ENCODE measurements at regions not wholly inside any gene's neighbourhood (a gene's known extent, or its start where the extent isn't known, plus 50 kb on each side); places are given as distances from the start of the nearest gene placed in this dataset.

DNA sequence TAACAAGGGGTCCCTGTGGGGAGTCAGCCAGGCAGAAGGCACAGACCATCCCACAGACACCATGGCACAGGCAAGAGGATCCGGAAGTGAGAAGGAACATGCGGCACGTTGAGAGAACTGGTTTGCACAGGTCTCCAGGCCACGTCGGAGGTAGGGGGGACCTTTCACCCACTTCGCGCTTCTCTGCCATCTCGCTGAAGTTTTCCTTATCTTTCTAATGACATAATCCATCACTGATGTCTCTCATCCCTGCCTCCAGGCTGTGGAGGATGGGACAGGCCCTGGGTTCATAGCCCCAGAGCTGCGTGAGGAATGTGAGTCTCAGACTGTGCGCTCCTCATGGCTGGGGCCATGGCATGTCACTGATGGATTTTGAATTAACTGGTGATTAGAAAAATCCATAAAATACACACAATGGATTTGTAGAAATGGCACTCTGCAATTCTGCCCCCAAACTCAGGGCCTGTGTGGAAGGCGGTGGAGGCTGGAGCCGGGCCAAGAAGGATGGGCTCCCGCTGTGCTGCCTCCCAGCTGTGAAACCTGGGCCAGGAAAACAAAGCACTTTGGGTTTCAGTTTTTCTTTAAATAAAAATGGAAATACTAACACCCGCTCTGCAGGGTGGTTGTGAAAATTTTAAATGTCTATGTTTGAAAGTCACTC, 113.3 kb upstream of the ALKAL2 start:
- Histone ChIP-seq H2AFZ (ENCODE audit: low read depth, low read length) (no peak overlapping the region), H3K4me2 (ENCODE audit: low read length) (no peak overlapping the region), H3K27me3 (ENCODE audit: low read depth, low read length) (no peaks in the 10 kb centered on the region), H3K79me2 (ENCODE audit: low read length) (no peaks in the 10 kb centered on the region), H4K20me1 (ENCODE audit: insufficient read depth, low read length) (no peaks in the 10 kb centered on the region), H3K9ac (ENCODE audit: low read length) (no peak overlapping the region), H3K27ac (ENCODE audit: low read length) (no peak overlapping the region), H3K4me1 (ENCODE audit: low read length) (no peaks in the 10 kb centered on the region), H3K9me3 (ENCODE audit: insufficient read depth, low read length) (no peaks in the 10 kb centered on the region), H3K36me3 (replicated peaks; ENCODE audit: low read depth, low read length) (no peaks in the 10 kb centered on the region), H3K4me3 (ENCODE audit: low read length) (no peak overlapping the region)
- TF ChIP-seq EZH2phosphoT487 (IDR thresholded peaks at IDR 0.05; ENCODE audit: low read depth) = no peak
- TF ChIP-seq, protein P1, sequence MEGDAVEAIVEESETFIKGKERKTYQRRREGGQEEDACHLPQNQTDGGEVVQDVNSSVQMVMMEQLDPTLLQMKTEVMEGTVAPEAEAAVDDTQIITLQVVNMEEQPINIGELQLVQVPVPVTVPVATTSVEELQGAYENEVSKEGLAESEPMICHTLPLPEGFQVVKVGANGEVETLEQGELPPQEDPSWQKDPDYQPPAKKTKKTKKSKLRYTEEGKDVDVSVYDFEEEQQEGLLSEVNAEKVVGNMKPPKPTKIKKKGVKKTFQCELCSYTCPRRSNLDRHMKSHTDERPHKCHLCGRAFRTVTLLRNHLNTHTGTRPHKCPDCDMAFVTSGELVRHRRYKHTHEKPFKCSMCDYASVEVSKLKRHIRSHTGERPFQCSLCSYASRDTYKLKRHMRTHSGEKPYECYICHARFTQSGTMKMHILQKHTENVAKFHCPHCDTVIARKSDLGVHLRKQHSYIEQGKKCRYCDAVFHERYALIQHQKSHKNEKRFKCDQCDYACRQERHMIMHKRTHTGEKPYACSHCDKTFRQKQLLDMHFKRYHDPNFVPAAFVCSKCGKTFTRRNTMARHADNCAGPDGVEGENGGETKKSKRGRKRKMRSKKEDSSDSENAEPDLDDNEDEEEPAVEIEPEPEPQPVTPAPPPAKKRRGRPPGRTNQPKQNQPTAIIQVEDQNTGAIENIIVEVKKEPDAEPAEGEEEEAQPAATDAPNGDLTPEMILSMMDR (IDR thresholded peaks at IDR 0.05; ENCODE audit: low read depth, low read length) = no peak

DNA sequence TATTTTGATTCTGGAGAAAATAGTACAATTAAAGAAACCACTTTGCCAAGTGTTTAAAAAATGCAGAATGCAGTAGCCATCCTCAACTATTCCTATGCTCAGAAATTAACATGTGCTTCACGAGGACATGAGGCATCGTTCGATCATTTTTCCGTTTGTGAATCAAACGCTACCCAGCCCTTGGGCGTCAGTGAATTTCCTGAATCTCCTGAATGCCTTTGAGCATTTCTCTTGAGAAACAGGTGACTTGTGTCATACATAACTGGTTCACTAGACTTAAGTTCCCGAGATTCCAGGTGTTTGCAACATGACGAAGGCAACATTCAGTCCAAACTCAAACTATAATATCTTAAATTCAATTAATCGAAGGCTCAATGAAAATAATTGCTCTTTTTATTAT, 110.0 kb upstream of the ALKAL2 start:
- no peak overlapping the region for H2AFZ ChIP-seq (ENCODE audit: low read depth, low read length)
- H3K9ac ChIP-seq (ENCODE audit: low read length) = no peak overlapping the region
- H4K20me1 ChIP-seq (ENCODE audit: insufficient read depth, low read length) = no peaks in the 10 kb centered on the region
- no peak overlapping the region for H3K4me2 ChIP-seq (ENCODE audit: low read length)
- TF ChIP-seq, protein P1 (IDR thresholded peaks at IDR 0.05; ENCODE audit: low read depth, low read length) = no peak
- no peak for TF ChIP-seq EZH2phosphoT487 (IDR thresholded peaks at IDR 0.05; ENCODE audit: low read depth)
- no peak overlapping the region for H3K27ac ChIP-seq (ENCODE audit: low read length)
- H3K36me3 ChIP-seq (replicated peaks; ENCODE audit: low read depth, low read length) = no peaks in the 10 kb centered on the region
- no peaks in the 10 kb centered on the region for H3K9me3 ChIP-seq (ENCODE audit: insufficient read depth, low read length)
- H3K4me1 ChIP-seq (ENCODE audit: low read length) = no peaks in the 10 kb centered on the region
- no peak overlapping the region for H3K4me3 ChIP-seq (ENCODE audit: low read length)
- H3K27me3 ChIP-seq (ENCODE audit: low read depth, low read length) = no peaks in the 10 kb centered on the region
- H3K79me2 ChIP-seq (ENCODE audit: low read length) = no peaks in the 10 kb centered on the region

DNA sequence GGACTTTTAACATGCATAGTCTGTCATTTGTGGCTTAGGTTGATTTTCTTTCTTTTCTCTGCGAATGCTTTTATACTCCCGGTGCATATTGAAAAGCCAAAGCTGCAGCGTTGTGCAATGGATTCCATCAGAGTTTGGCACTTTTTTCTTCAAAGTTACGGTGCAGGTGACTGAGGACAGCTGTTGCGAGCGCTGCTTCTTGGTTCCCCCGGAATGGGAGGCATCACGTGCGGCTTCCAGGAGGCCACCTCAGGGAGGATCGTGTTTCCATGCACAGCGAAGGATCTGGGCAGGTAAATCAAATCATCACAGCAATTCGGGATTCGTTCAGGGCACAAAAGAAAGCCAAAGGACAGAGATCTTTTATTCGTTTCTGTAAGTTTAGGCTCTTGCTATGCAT, 109.6 kb upstream of the ALKAL2 start:
- H3K4me2 ChIP-seq (ENCODE audit: low read length) = no peak overlapping the region
- no peaks in the 10 kb centered on the region for H3K79me2 ChIP-seq (ENCODE audit: low read length)
- no peak for TF ChIP-seq EZH2phosphoT487 (IDR thresholded peaks at IDR 0.05; ENCODE audit: low read depth)
- TF ChIP-seq, protein P1 (IDR thresholded peaks at IDR 0.05; ENCODE audit: low read depth, low read length) = no peak
- no peaks in the 10 kb centered on the region for H3K36me3 ChIP-seq (replicated peaks; ENCODE audit: low read depth, low read length)
- no peak overlapping the region for H2AFZ ChIP-seq (ENCODE audit: low read depth, low read length)
- H4K20me1 ChIP-seq (ENCODE audit: insufficient read depth, low read length) = no peaks in the 10 kb centered on the region
- H3K4me3 ChIP-seq (ENCODE audit: low read length) = no peak overlapping the region
- no peak overlapping the region for H3K27ac ChIP-seq (ENCODE audit: low read length)
- no peaks in the 10 kb centered on the region for H3K4me1 ChIP-seq (ENCODE audit: low read length)
- no peak overlapping the region for H3K9ac ChIP-seq (ENCODE audit: low read length)
- H3K9me3 ChIP-seq (ENCODE audit: insufficient read depth, low read length) = no peaks in the 10 kb centered on the region
- H3K27me3 ChIP-seq (ENCODE audit: low read depth, low read length) = no peaks in the 10 kb centered on the region

DNA sequence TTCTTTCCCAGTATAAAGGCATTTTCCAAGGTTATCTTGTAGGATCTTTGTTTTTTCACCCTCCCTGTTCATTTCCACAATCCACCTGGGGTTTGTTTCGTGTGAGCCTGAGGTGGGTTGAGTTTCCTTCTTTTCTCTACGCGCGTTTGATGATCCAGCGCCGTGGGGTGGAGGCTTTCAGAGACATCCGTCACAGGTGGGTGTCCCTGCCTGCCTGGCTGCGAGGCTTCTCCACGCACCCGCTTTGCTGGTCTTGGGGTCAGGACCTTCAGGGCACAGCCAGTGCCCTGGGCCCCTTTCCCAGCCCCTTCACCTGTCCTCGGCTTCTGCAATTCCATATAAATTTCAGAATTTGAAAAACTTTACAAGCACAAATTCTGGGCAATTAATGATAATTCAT, 109.0 kb upstream of the ALKAL2 start:
- H3K79me2 ChIP-seq (ENCODE audit: low read length) = no peaks in the 10 kb centered on the region
- no peak overlapping the region for H3K4me2 ChIP-seq (ENCODE audit: low read length)
- no peak overlapping the region for H2AFZ ChIP-seq (ENCODE audit: low read depth, low read length)
- no peaks in the 10 kb centered on the region for H3K36me3 ChIP-seq (replicated peaks; ENCODE audit: low read depth, low read length)
- H3K9me3 ChIP-seq (ENCODE audit: insufficient read depth, low read length) = no peaks in the 10 kb centered on the region
- no peak overlapping the region for H3K4me3 ChIP-seq (ENCODE audit: low read length)
- no peak for TF ChIP-seq EZH2phosphoT487 (IDR thresholded peaks at IDR 0.05; ENCODE audit: low read depth)
- TF ChIP-seq, protein P1 (IDR thresholded peaks at IDR 0.05; ENCODE audit: low read depth, low read length) = no peak
- H3K4me1 ChIP-seq (ENCODE audit: low read length) = no peaks in the 10 kb centered on the region
- H3K9ac ChIP-seq (ENCODE audit: low read length) = no peak overlapping the region
- no peaks in the 10 kb centered on the region for H4K20me1 ChIP-seq (ENCODE audit: insufficient read depth, low read length)
- H3K27ac ChIP-seq (ENCODE audit: low read length) = no peak overlapping the region
- H3K27me3 ChIP-seq (ENCODE audit: low read depth, low read length) = no peaks in the 10 kb centered on the region

Data from OCI-LY3 (cell line).